MM.1S (cell line): ENCODE measurements at regions not wholly inside any gene's neighbourhood (a gene's known extent, or its start where the extent isn't known, plus 50 kb on each side); places are given as distances from the start of the nearest gene placed in this dataset.

Experiments used
- DNase-seq: peaks from one replicate; pipeline ENCODE4 v3.0.0-alpha.2; 2015
- H2AFZ ChIP-seq: fragments of 300-600 bp; sonication (generic); 2 replicates; pipeline ENCODE4 v1.6.0; 2016; ENCODE audit warnings: antibody characterized with exemption, low read length
- H3F3A ChIP-seq: fragments of 300-600 bp; sonication (generic); 2 replicates; pipeline ENCODE4 v1.6.1; 2016; ENCODE audit warnings: mild to moderate bottlenecking, antibody characterized with exemption, low read length, moderate library complexity, mixed read lengths; ENCODE audit not compliant: insufficient read depth
- H3K27ac ChIP-seq: fragments of 300-600 bp; sonication (generic); 2 replicates; pipeline ENCODE4 v1.5.1; 2016; ENCODE audit warnings: mild to moderate bottlenecking, low read length
- H3K27me3 ChIP-seq: fragments of 300-600 bp; sonication (generic); replicated peaks from 2 replicates; pipeline ENCODE4 v1.6.0; 2016; ENCODE audit warnings: low read length; ENCODE audit not compliant: insufficient read depth
- H3K36me3 ChIP-seq: fragments of 300-600 bp; sonication (generic); replicated peaks from 2 replicates; pipeline ENCODE4 v1.6.1; 2016; ENCODE audit warnings: mild to moderate bottlenecking, low read length, mixed read lengths; ENCODE audit not compliant: insufficient read depth
- H3K4me1 ChIP-seq: fragments of 300-600 bp; sonication (generic); 2 replicates; pipeline ENCODE4 v1.6.1; 2016; ENCODE audit warnings: low read length, mixed read lengths
- H3K4me2 ChIP-seq: fragments of 300-600 bp; sonication (generic); 2 replicates; pipeline ENCODE4 v1.6.0; 2016; ENCODE audit warnings: low read depth, low read length
- H3K4me3 ChIP-seq: fragments of 300-600 bp; sonication (generic); 2 replicates; pipeline ENCODE4 v1.5.1; 2016; ENCODE audit warnings: low read length, mixed read lengths
- H3K79me2 ChIP-seq: fragments of 300-600 bp; sonication (generic); 2 replicates; pipeline ENCODE4 v1.6.1; 2016; ENCODE audit warnings: mixed run types, low read length, mixed read lengths
- H3K9ac ChIP-seq: fragments of 300-600 bp; sonication (generic); 2 replicates; pipeline ENCODE4 v1.6.1; 2016; ENCODE audit warnings: low read length, mixed read lengths
- H3K9me2 ChIP-seq: fragments of 300-600 bp; sonication (generic); replicated peaks from 2 replicates; pipeline ENCODE4 v1.6.1; 2016; ENCODE audit warnings: mild to moderate bottlenecking, low read length, mixed read lengths; ENCODE audit not compliant: insufficient read depth
- H3K9me3 ChIP-seq: fragments of 300-600 bp; sonication (generic); replicated peaks from 2 replicates; pipeline ENCODE4 v1.6.1; 2016; ENCODE audit warnings: mild to moderate bottlenecking, low read length, mixed read lengths; ENCODE audit not compliant: insufficient read depth
- H4K20me1 ChIP-seq: fragments of 300-600 bp; sonication (generic); 2 replicates; pipeline ENCODE4 v1.6.1; 2016; ENCODE audit warnings: mild to moderate bottlenecking, low read length, moderate library complexity, mixed read lengths; ENCODE audit not compliant: insufficient read depth
- CTCF ChIP-seq: fragments of 300-600 bp; sonication (generic); IDR thresholded peaks from 2 replicates; pipeline ENCODE4 v1.5.1; 2016; ENCODE audit warnings: antibody characterized with exemption, low read length, mixed read lengths
- EZH2 ChIP-seq: fragments of 300-600 bp; sonication (generic); optimal IDR thresholded peaks from 2 replicates; pipeline ENCODE3; 2017; ENCODE audit warnings: low read depth, mild to moderate bottlenecking, antibody characterized with exemption, low read length, mixed read lengths
- EZH2phosphoT487 ChIP-seq: fragments of 300-600 bp; sonication (generic); IDR thresholded peaks from 2 replicates; pipeline ENCODE4 v1.6.1; 2018; ENCODE audit warnings: antibody characterized with exemption, low read length

DNA sequence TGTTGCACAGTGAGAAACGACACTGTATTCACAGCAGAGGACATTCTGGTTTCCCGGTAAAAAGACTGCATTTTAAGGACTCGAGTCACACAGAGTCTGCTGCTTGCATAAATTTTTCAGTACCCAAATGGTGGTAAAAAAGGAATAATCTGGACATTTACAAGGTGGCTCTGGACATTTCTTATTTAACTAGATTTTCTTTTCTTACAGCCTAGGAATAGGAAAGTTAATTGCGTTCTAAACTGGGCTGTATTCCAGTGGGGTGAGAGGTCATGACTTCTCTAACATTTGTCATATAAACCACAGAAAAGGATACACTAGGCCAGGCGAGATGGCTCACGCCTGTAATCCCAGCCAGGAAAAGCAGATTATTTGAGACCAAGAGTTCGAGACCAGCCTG is 237.5 kb upstream of the KLF6 start:
- Histone ChIP-seq H3K4me2 (no peak overlapping the region), H3K9me3 (no peaks in the 10 kb centered on the region), H3K9ac (no peak overlapping the region), H3K27ac (no peak overlapping the region), H4K20me1 (no peaks in the 10 kb centered on the region), H2AFZ (no peak overlapping the region), H3F3A (no peaks in the 10 kb centered on the region), H3K9me2 (no peaks in the 10 kb centered on the region), H3K4me3 (no peak overlapping the region), H3K4me1 (no peaks in the 10 kb centered on the region), H3K79me2 (no peaks in the 10 kb centered on the region), H3K27me3 (no peaks in the 10 kb centered on the region), H3K36me3 (no peaks in the 10 kb centered on the region)
- TF ChIP-seq EZH2phosphoT487 = no peak
- no peak for TF ChIP-seq EZH2
- DNase-seq = no peak

- no peaks in the 10 kb centered on the region for H3K4me1 ChIP-seq
- H3K4me2 ChIP-seq = no peak overlapping the region
- H3K79me2 ChIP-seq = no peaks in the 10 kb centered on the region
- no peaks in the 10 kb centered on the region for H3K27me3 ChIP-seq
- no peak for DNase-seq
- no peaks in the 10 kb centered on the region for H4K20me1 ChIP-seq
- H3K9me3 ChIP-seq = no peaks in the 10 kb centered on the region
- no peaks in the 10 kb centered on the region for H3K9me2 ChIP-seq
- H3K36me3 ChIP-seq = no peaks in the 10 kb centered on the region
- H3K9ac ChIP-seq = no peak overlapping the region
- no peaks in the 10 kb centered on the region for H3F3A ChIP-seq
- no peak overlapping the region for H2AFZ ChIP-seq
- no peak for TF ChIP-seq CTCF
- no peak for TF ChIP-seq EZH2
- TF ChIP-seq EZH2phosphoT487 = no peak
- H3K27ac ChIP-seq = no peak overlapping the region
- H3K4me3 ChIP-seq = no peak overlapping the region
These were observed 235.6 kb upstream of the KLF6 start for GRCh38 chr10:4020631-4021030.

- Histone ChIP-seq H4K20me1 (no peaks in the 10 kb centered on the region), H3K9me2 (no peaks in the 10 kb centered on the region), H3K36me3 (no peaks in the 10 kb centered on the region), H3F3A (no peaks in the 10 kb centered on the region), H2AFZ (no peak overlapping the region), H3K27me3 (no peaks in the 10 kb centered on the region), H3K9me3 (no peaks in the 10 kb centered on the region), H3K4me3 (no peak overlapping the region), H3K4me2 (no peak overlapping the region), H3K9ac (no peak overlapping the region), H3K27ac (no peak overlapping the region), H3K79me2 (no peaks in the 10 kb centered on the region), H3K4me1 (no peaks in the 10 kb centered on the region)
- DNase-seq = no peak
- TF ChIP-seq EZH2phosphoT487 (no peak), CTCF (no peak), EZH2 (no peak)
These were observed 233.1 kb upstream of the KLF6 start for GRCh38 chr10:4018054-4018511.

DNA sequence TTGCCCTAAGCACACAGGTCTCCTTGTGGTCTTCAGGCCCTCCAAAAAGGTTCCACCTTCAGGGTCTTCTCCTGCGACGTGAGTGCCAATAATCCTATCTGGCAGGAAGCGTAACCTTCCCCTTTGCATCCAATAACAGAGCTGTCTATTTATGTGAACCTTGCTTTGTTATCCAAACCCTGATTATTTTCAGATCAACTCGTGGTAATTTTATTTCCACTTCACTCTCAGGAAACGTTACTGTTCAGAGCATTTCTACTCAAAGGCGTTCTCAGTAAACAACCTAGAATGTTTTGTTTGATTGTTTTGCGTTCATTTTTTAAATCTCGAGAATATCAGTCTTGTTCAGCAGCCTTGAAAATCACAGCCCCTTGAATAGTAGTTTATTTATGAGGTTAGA is 232.3 kb upstream of the KLF6 start:
- Histone ChIP-seq H3K4me3 (no peak overlapping the region), H3K4me1 (no peaks in the 10 kb centered on the region), H3K9ac (no peak overlapping the region), H3K79me2 (no peaks in the 10 kb centered on the region), H4K20me1 (no peaks in the 10 kb centered on the region), H3K36me3 (no peaks in the 10 kb centered on the region), H3K9me2 (no peaks in the 10 kb centered on the region), H3K27me3 (no peaks in the 10 kb centered on the region), H3F3A (no peaks in the 10 kb centered on the region), H2AFZ (no peak overlapping the region), H3K4me2 (no peak overlapping the region), H3K9me3 (no peaks in the 10 kb centered on the region), H3K27ac (no peak overlapping the region)
- no peak for TF ChIP-seq EZH2phosphoT487
- no peak for DNase-seq
